ENCODE measurements at regions not wholly inside any gene's neighbourhood (a gene's known extent, or its start where the extent isn't known, plus 50 kb on each side); places are given as distances from the start of the nearest gene placed in this dataset.

DNA sequence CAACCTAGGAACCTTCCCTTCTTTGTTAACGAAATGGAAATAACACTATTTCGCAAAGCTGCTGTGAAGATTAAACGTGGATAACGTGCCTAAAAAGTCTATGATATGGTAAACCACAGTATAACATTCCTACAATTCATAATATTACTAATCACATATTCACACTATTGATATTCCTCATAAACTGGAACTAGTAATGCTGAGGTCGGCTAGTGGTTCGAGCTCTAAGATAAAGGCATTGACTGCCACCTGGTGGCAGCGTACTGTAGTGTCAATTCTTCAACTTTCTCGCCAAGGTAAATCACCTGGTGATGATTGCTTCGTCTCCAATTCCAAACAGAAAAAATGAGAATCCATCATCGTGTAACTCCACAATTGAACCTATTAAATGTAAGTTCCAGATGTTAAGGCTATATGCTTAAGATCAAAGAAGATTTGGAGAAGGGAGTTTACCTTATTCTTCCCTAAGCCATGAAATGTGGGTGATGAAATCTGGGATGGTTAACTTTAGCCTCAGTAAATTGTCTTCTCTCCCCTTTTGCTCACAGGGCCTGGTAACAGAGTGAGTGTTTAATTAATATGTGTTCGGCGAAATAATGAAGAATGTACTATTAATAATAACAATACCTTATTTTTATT lies 197.5 kb upstream of the TMEM132C start:
- no peak overlapping the region for H3K27ac ChIP-seq (replicated peaks in 1 of 4)
- TF ChIP-seq CTCF (IDR thresholded peaks at IDR 0.05) = peak; percentile 27 to 55 (median 38)
- no peak for TF ChIP-seq POLR2AphosphoS5 (IDR thresholded peaks at IDR 0.05)
- H3K9me3 ChIP-seq = peaks cover 0 to 5% (median 0%) of the 10 kb centered on the region in 4 donors
- H3K4me1 ChIP-seq = no peaks in the 10 kb centered on the region
- no peak overlapping the region for H3K4me3 ChIP-seq
- no peak for DNase-seq (ENCODE audit: extremely low spot score)
- intact Hi-C loops (cut with DNase I) = no loop called here
- WGBS = 27% methylated on average over 12 of the region's 12 CpGs
- H3K27me3 ChIP-seq = no peaks in the 10 kb centered on the region
- no peaks in the 10 kb centered on the region for H3K36me3 ChIP-seq

DNA sequence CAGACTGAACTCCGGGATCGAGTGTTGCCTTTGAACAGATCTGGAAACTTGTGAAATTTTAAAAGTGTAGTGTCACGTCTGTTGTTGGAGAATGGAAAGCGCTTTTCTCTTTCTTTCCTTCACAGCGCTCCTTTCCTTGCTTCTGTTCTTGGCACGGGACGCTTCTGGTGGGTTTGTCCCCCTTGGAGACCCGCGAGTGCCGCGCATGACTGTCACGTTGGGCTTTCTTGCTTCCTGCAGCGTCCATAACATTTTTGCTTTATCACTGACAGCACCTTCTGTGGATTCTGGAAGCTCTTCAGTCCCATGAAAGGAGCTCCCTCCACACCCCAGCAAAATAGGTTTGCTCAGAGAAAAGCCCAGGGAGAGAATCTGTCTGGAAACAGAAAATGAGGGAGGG lies 193.0 kb upstream of the TMEM132C start:
- TF ChIP-seq POLR2A (IDR thresholded peaks at IDR 0.05; ENCODE audit: low read depth) (no peak), EP300 (IDR thresholded peaks at IDR 0.05) (no peak), POLR2AphosphoS5 (IDR thresholded peaks at IDR 0.05) (no peak), CTCF (IDR thresholded peaks at IDR 0.05) (no peak)
- 80% methylated on average over 13 of the region's 13 CpGs for WGBS
- peaks cover 0 to 10% (median 4%) of the 10 kb centered on the region in 4 donors for H3K9me3 ChIP-seq
- H3K27me3 ChIP-seq = peaks cover 0 to 9% (median 0%) of the 10 kb centered on the region in 4 donors
- no peaks in the 10 kb centered on the region for H3K36me3 ChIP-seq
- no peak overlapping the region for H3K4me3 ChIP-seq
- peak; percentile 45 for DNase-seq (ENCODE audit: extremely low spot score)
- no peak overlapping the region for H3K27ac ChIP-seq (replicated peaks in 1 of 4)
- no peaks in the 10 kb centered on the region for H3K4me1 ChIP-seq
- intact Hi-C loops (cut with DNase I) = no loop called here

- DNase-seq (ENCODE audit: extremely low spot score) = peak; percentile 19
- Histone ChIP-seq H3K27me3 (peaks cover 0 to 9% (median 0%) of the 10 kb centered on the region in 4 donors), H3K27ac (replicated peaks in 1 of 4) (no peak overlapping the region), H3K4me1 (no peaks in the 10 kb centered on the region), H3K9me3 (peaks cover 0 to 10% (median 4%) of the 10 kb centered on the region in 4 donors), H3K36me3 (no peaks in the 10 kb centered on the region), H3K4me3 (no peak overlapping the region)
- intact Hi-C loops (cut with DNase I) = no loop called here
- TF ChIP-seq POLR2AphosphoS5 (IDR thresholded peaks at IDR 0.05) (no peak), EP300 (IDR thresholded peaks at IDR 0.05) (no peak), CTCF (IDR thresholded peaks at IDR 0.05) (no peak), POLR2A (IDR thresholded peaks at IDR 0.05; ENCODE audit: low read depth) (no peak)
- 86% methylated on average over 9 of the region's 9 CpGs for WGBS
Measured at GRCh38 chr12:128075332-128075731, 191.6 kb upstream of the TMEM132C start.

DNA sequence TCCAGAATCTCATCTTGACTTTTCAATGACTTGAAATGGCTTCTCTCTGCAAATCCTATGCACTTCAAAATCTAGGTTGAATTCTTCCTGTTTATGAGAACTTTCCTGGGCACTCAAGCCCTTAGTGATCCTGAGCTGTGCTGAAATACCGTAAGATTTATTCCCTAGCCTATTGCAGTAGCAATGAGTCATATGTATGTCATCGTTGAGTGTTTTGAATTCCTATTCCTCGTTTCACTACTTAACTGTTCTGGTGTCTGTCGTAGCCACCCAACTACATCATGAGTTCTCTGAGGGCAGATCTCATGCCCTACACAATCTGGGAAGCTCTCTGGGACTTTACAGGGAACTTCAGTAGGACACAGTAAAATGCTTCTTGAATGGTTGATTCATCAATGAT lies 190.8 kb upstream of the TMEM132C start:
- Histone ChIP-seq H3K4me1 (no peaks in the 10 kb centered on the region), H3K27ac (replicated peaks in 1 of 4) (no peak overlapping the region), H3K36me3 (no peaks in the 10 kb centered on the region), H3K9me3 (peaks cover 0 to 10% (median 4%) of the 10 kb centered on the region in 4 donors), H3K27me3 (peaks cover 0 to 9% (median 0%) of the 10 kb centered on the region in 4 donors), H3K4me3 (no peak overlapping the region)
- TF ChIP-seq POLR2AphosphoS5 (IDR thresholded peaks at IDR 0.05) = no peak
- no peak for TF ChIP-seq CTCF (IDR thresholded peaks at IDR 0.05)
- 56% methylated on average over 4 of the region's 4 CpGs for WGBS
- no peak for DNase-seq (ENCODE audit: extremely low spot score)
- intact Hi-C loops (cut with DNase I) = no loop called here
